BJ (cell line): ENCODE measurements at regions not wholly inside any gene's neighbourhood (a gene's known extent, or its start where the extent isn't known, plus 50 kb on each side); places are given as distances from the start of the nearest gene placed in this dataset.

Experiments used
- CTCF ChIA-PET: fragments of 350-600 bp; formaldehyde crosslinking; extraction: SDS; loops from one replicate; lab custom pipeline; 2021; ENCODE audit warnings: antibody characterized with exemption, inconsistent platforms; lab: Yijun Ruan, JAX
- POLR2A ChIA-PET: fragments of 300-600 bp; sonication (Branson Sonifier 250); formaldehyde crosslinking; extraction: SDS; loops from one replicate; lab custom pipeline; 2021; ENCODE audit warnings: antibody characterized with exemption; lab: Charles Lee
- DNase-seq: peaks from one replicate; pipeline ENCODE4 v3.0.0-alpha.2; 2011; ENCODE audit warnings: low read depth
- H3K27me3 ChIP-seq: 2 replicates; pipeline ENCODE4 v1.6.0; 2011; ENCODE audit warnings: low read length; ENCODE audit not compliant: control insufficient read depth, insufficient read depth
- H3K36me3 ChIP-seq: 2 replicates; pipeline ENCODE4 v1.5.1; 2011; ENCODE audit warnings: low read length; ENCODE audit not compliant: control insufficient read depth, insufficient read depth
- H3K4me3 ChIP-seq: 2 replicates; pipeline ENCODE4 v1.5.1; 2011; ENCODE audit warnings: low read depth, mild to moderate bottlenecking, control low read depth, low read length
- TF ChIP-seq, protein P1 (sequence below): IDR thresholded peaks from 2 replicates; pipeline ENCODE4 v1.5.1; 2011; ENCODE audit warnings: low read depth, mild to moderate bottlenecking, control low read depth, inconsistent platforms, low read length, moderate library complexity; ENCODE audit not compliant: insufficient read depth

GRCh38 chr6:44776344-44776743 is 388.8 kb downstream of the CDC5L start:
- ChIA-PET CTCF (interaction anchor here (0.7 kb wide), 1 partner anchor 243 kb away, joined by 3 read pairs; no protein-coding TSS in a partner anchor), POLR2A (no interaction called here)
- TF ChIP-seq, protein P1, sequence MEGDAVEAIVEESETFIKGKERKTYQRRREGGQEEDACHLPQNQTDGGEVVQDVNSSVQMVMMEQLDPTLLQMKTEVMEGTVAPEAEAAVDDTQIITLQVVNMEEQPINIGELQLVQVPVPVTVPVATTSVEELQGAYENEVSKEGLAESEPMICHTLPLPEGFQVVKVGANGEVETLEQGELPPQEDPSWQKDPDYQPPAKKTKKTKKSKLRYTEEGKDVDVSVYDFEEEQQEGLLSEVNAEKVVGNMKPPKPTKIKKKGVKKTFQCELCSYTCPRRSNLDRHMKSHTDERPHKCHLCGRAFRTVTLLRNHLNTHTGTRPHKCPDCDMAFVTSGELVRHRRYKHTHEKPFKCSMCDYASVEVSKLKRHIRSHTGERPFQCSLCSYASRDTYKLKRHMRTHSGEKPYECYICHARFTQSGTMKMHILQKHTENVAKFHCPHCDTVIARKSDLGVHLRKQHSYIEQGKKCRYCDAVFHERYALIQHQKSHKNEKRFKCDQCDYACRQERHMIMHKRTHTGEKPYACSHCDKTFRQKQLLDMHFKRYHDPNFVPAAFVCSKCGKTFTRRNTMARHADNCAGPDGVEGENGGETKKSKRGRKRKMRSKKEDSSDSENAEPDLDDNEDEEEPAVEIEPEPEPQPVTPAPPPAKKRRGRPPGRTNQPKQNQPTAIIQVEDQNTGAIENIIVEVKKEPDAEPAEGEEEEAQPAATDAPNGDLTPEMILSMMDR, result no peak
- Histone ChIP-seq H3K36me3 (no peaks in the 10 kb centered on the region), H3K27me3 (peaks cover 11% of the 10 kb centered on the region), H3K4me3 (no peak overlapping the region)
- no peak for DNase-seq

GRCh38 chr6:44778513-44778912 is 391.0 kb downstream of the CDC5L start:
- ChIA-PET POLR2A (no interaction called here), CTCF (no interaction called here)
- no peak overlapping the region for H3K4me3 ChIP-seq
- no peaks in the 10 kb centered on the region for H3K36me3 ChIP-seq
- TF ChIP-seq, protein P1, result no peak
- no peak for DNase-seq
- peaks cover 12% of the 10 kb centered on the region for H3K27me3 ChIP-seq
